Heart left ventricle (tissue), 16 donors: ENCODE measurements at regions not wholly inside any gene's neighbourhood (a gene's known extent, or its start where the extent isn't known, plus 50 kb on each side); places are given as distances from the start of the nearest gene placed in this dataset.

Source experiments
- ATAC-seq, 4 donors: fragments of 200-7000 bp; cut with Tn5 transposase; one replicate each; pipeline ENCODE4 v1.9.1; 2020 to 2022; ENCODE audit warnings: moderate library complexity in 4 of 4, mild to moderate bottlenecking in 3 of 4, moderate number of reproducible peaks in 1 of 4
- DNase-seq, 5 donors: peaks; one replicate each; pipeline ENCODE4 v3.0.0-alpha.2; 2020
- H3K27ac ChIP-seq, 12 donors: fragments of 200-600 bp; sonication (generic) in 4 of 12; one replicate each; pipeline versions ENCODE4 v1.5.0 to v1.8.0; 2016 to 2022; ENCODE audit warnings: mild to moderate bottlenecking in 2 of 12
- H3K27me3 ChIP-seq, 9 donors: fragments of 200-600 bp; sonication (generic) in 2 of 9; one replicate each; pipeline versions ENCODE4 v1.5.1 to v1.8.0; 2016 to 2022; ENCODE audit warnings: mild to moderate bottlenecking in 3 of 9
- H3K36me3 ChIP-seq, 9 donors: fragments of 200-600 bp; sonication (generic) in 2 of 9; one replicate each; pipeline versions ENCODE4 v1.5.0 to v1.8.0; 2018 to 2022; ENCODE audit warnings: mild to moderate bottlenecking in 2 of 9
- H3K4me1 ChIP-seq, 12 donors: fragments of 200-600 bp; sonication (generic) in 4 of 12; one replicate each; pipeline versions ENCODE4 v1.5.0 to v1.8.0; 2016 to 2022; ENCODE audit warnings: mild to moderate bottlenecking in 3 of 12
- H3K4me3 ChIP-seq, 12 donors: fragments of 200-600 bp; sonication (generic) in 4 of 12; one replicate each; pipeline versions ENCODE4 v1.5.0 to v1.8.0; 2017 to 2022; ENCODE audit warnings: mild to moderate bottlenecking in 9 of 12, moderate library complexity in 4 of 12
- H3K9me3 ChIP-seq, 12 donors: fragments of 200-600 bp; sonication (generic) in 4 of 12; one replicate each; pipeline versions ENCODE4 v1.5.0 to v1.8.0; 2016 to 2022; ENCODE audit warnings: mild to moderate bottlenecking in 1 of 12
- POLR2A ChIP-seq, 2 donors: fragments of 450-650 bp; IDR thresholded peaks; one replicate each; pipeline ENCODE4 v1.6.1; 2017; ENCODE audit warnings: antibody characterized with exemption in 2 of 2, mild to moderate bottlenecking in 2 of 2, moderate library complexity in 2 of 2
- WGBS, 4 donors: extraction: QIAGEN DNeasy Blood & Tissue Kit in 2 of 4; methylation state at CpG; one replicate each; pipeline versions ENCODE4 v1.1.5 to v1.1.7; 2013 to 2018; 5-methylcytosine and 5-hydroxymethylcytosine counted together
- intact Hi-C, 10 donors: fragments of 100-400 bp; cut with DNase I; formaldehyde crosslinking; loops; one replicate each; pipeline versions ENCODE4 v1.11.1 to v1.14.2; 2022
- TF ChIP-seq, protein P1 (sequence below), 12 donors: fragments of 200-600 bp; sonication (generic) in 4 of 12; IDR thresholded peaks; one replicate each; pipeline versions ENCODE4 v1.5.0 to v1.8.0; 2018 to 2022; ENCODE audit warnings: antibody characterized with exemption in 12 of 12, mild to moderate bottlenecking in 5 of 12
- donor health status: ischemic (EF 13 %, LVEDD 7.1; RV severe dilation, severe dysfunction).
- donor health status: healthy with polysubstance abuse.
- donor health status: DM: no; HTN: yes; CAD: no.
- donor health status: DM: no; HTN: no; CAD: no.
- donor health status: ischemic (EF 25% LVEDD 6.9; RV normal size, moderate dysfunction).
- donor health status: ischemic (EF 25% LVEDD 5.7; RV mildly dilated, moderate dysfunction).
- donor health status: healthy.
- donor health status: DM: yes; HTN: yes; CAD: no.
- donor health status: ischemic (EF 35%, LVEDD 5.7; RV mildly dilated, moderate dysfunction).
- donor health status: nonischemic (EF 11% LVEDD 7.7; RV severe dilation, severe dysfunction).
- donor health status: DM: yes; HTN: yes; CAD: no.
- donor health status: PGD.
- donor health status: ischemic (EF 29% LVEDD 5.4; RV normal size, mild dysfunction).
- donor health status: nonischemic (EF 23%, LVEDD 6.1; RV moderate dilation, normal function).

DNA sequence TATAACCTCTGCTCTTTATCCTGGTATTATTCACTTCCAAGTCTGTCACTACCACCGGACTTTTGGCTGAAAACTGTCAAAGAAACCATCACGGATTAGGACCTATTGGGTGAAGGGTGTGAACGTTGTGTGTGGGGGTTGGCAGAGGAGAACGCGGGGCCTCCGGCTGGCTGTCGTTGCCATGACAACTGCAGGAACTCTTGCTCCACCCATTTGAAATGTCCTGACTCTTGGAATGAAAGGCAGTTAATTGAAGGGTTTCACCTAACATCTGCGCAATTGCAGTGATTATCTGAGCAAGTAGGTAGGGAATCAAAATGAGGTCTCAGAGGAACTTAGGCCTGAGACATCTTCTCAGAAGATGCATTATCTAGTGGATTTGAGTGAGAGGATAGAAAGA, 60.9 kb upstream of the CLMP start:
- ATAC-seq (no peak), DNase-seq (no peak)
- Histone ChIP-seq H3K27me3 (peaks cover 0 to 5% (median 0%) of the 10 kb centered on the region in 9 donors), H3K36me3 (no peaks in the 10 kb centered on the region), H3K9me3 (peaks cover 0 to 5% (median 0%) of the 10 kb centered on the region in 12 donors), H3K27ac (no peak overlapping the region), H3K4me1 (peaks cover 0 to 8% (median 0%) of the 10 kb centered on the region in 12 donors), H3K4me3 (no peak overlapping the region)
- intact Hi-C loops, result no loop called here
- 45 to 63% (median 51%) methylated on average over 8 of the region's 8 CpGs for WGBS, 4 donors
- TF ChIP-seq, protein P1, sequence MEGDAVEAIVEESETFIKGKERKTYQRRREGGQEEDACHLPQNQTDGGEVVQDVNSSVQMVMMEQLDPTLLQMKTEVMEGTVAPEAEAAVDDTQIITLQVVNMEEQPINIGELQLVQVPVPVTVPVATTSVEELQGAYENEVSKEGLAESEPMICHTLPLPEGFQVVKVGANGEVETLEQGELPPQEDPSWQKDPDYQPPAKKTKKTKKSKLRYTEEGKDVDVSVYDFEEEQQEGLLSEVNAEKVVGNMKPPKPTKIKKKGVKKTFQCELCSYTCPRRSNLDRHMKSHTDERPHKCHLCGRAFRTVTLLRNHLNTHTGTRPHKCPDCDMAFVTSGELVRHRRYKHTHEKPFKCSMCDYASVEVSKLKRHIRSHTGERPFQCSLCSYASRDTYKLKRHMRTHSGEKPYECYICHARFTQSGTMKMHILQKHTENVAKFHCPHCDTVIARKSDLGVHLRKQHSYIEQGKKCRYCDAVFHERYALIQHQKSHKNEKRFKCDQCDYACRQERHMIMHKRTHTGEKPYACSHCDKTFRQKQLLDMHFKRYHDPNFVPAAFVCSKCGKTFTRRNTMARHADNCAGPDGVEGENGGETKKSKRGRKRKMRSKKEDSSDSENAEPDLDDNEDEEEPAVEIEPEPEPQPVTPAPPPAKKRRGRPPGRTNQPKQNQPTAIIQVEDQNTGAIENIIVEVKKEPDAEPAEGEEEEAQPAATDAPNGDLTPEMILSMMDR (IDR thresholded peaks at IDR 0.05), result no peak
- TF ChIP-seq POLR2A (IDR thresholded peaks at IDR 0.05), result no peak

DNA sequence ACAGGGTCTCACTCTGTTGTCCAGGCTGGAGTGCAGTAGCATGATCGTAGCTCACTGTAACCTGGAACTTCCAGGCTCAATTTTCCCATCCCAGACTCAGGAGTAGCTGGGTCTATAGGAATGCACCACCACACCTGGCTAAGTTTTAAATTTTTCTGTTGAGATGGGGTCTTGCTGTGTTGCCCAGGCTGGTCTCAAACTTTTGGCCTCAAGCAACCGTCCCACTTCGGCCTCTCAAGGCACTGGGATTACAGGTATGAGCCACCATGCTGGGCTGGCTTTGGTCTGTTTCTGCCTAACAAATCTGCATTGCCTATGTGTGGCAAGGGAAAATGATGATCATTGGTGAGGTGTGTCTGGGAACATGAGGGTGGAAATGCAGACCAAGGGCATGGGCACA, 59.3 kb upstream of the CLMP start:
- WGBS, 4 donors, result 92 to 98% (median 95%) methylated on average over 3 of the region's 3 CpGs
- intact Hi-C loops, result no loop called here
- H3K4me1 ChIP-seq, result peaks cover 0 to 8% (median 0%) of the 10 kb centered on the region in 12 donors
- peaks cover 0 to 5% (median 0%) of the 10 kb centered on the region in 12 donors for H3K9me3 ChIP-seq
- H3K36me3 ChIP-seq, result no peaks in the 10 kb centered on the region
- ATAC-seq (no peak), DNase-seq (no peak)
- H3K27me3 ChIP-seq, result peaks cover 0 to 5% (median 0%) of the 10 kb centered on the region in 9 donors
- H3K4me3 ChIP-seq, result no peak overlapping the region
- TF ChIP-seq POLR2A (IDR thresholded peaks at IDR 0.05), result no peak
- TF ChIP-seq, protein P1 (IDR thresholded peaks at IDR 0.05), result no peak
- H3K27ac ChIP-seq, result no peak overlapping the region

DNA sequence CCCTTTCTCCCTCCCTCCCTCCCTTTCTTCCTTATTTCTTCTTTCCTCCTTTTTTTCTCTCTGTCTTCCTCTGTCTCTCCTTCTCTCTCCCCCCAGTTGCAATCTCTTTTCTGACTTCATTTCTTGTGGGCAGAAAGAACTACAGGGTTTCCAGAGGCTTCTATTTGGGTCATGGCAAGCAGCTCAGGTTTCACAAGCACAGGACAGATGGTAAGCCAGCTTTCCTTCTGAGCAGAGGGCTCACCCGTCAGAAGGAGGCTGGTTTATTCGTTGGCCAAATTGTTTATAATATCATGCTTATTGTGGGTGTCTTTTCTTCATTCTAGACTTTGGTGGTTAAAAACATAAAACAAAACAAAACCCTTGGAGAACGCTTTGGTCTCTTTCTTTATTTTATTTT, 58.9 kb upstream of the CLMP start:
- ATAC-seq (no peak), DNase-seq (no peak)
- Histone ChIP-seq H3K4me3 (no peak overlapping the region), H3K27ac (no peak overlapping the region), H3K4me1 (peaks cover 0 to 8% (median 0%) of the 10 kb centered on the region in 12 donors), H3K9me3 (peaks cover 0 to 5% (median 0%) of the 10 kb centered on the region in 12 donors), H3K27me3 (peaks cover 0 to 5% (median 0%) of the 10 kb centered on the region in 9 donors), H3K36me3 (no peaks in the 10 kb centered on the region)
- no peak for TF ChIP-seq POLR2A (IDR thresholded peaks at IDR 0.05)
- TF ChIP-seq, protein P1 (IDR thresholded peaks at IDR 0.05), result no peak
- intact Hi-C loops, result no loop called here
- WGBS, 4 donors, result 83 to 92% (median 85%) methylated on average over 3 of the region's 3 CpGs

DNA sequence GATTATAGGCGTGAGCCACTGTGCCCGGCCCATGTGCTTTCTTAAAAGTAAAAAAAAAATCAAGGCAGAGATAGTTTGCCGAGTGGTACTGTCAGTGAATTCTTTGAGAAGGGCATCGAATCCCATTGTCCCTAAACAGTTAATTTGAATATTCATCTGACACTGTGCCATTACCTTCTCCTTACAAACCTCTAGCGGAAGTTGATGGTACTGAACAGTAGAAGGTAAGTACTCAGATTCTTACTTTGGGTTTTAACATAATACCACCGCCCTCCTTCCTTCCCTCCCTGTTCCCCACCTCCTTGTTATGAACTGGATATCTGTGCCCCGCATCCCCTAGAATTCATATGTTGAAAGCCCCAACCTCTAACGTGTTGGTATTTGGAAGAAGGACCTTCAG, 58.2 kb upstream of the CLMP start:
- DNase-seq (no peak), ATAC-seq (no peak)
- H3K27me3 ChIP-seq, result peaks cover 0 to 5% (median 0%) of the 10 kb centered on the region in 9 donors
- peaks cover 0 to 8% (median 0%) of the 10 kb centered on the region in 12 donors for H3K4me1 ChIP-seq
- peaks cover 0 to under 1% (median 0%) of the 10 kb centered on the region in 12 donors for H3K9me3 ChIP-seq
- intact Hi-C loops, result no loop called here
- no peak for TF ChIP-seq POLR2A (IDR thresholded peaks at IDR 0.05)
- TF ChIP-seq, protein P1 (IDR thresholded peaks at IDR 0.05), result no peak
- 91 to 94% (median 92%) methylated on average over 8 of the region's 8 CpGs for WGBS, 4 donors
- no peak overlapping the region for H3K4me3 ChIP-seq
- no peaks in the 10 kb centered on the region for H3K36me3 ChIP-seq
- H3K27ac ChIP-seq, result no peak overlapping the region
